GM12878 (cell line): ENCODE measurements at regions not wholly inside any gene's neighbourhood (a gene's known extent, or its start where the extent isn't known, plus 50 kb on each side); places are given as distances from the start of the nearest gene placed in this dataset.

ENCODE experiments used
- ATAC-seq: fragments of 200-7000 bp; cut with Tn5 transposase; 3 replicates; pipeline ENCODE4 v1.9.1; 2020; ENCODE audit warnings: mild to moderate bottlenecking, moderate library complexity
- BruUV-seq: library from RNA; stranded (reverse); fragments of 400-500 nt; replicated peaks from 2 replicates; lab custom pipeline; 2021; lab: Mats Ljungman, UMichigan
- CTCF ChIA-PET: fragments of 300-600 bp; sonication (Branson Sonifier 250); formaldehyde crosslinking; extraction: SDS; loops from one replicate; lab custom pipeline; 2021; ENCODE audit warnings: inconsistent platforms; lab: Yijun Ruan, JAX
- POLR2A ChIA-PET: fragments of 350-600 bp; formaldehyde crosslinking; extraction: SDS; loops from one replicate; lab custom pipeline; 2021; ENCODE audit warnings: inconsistent platforms; lab: Charles Lee
- RAD21 ChIA-PET: fragments of 300-600 bp; sonication (Branson Sonifier 250); formaldehyde crosslinking; loops from one replicate; lab custom pipeline; 2023; ENCODE audit warnings: antibody characterized with exemption; ENCODE audit not compliant: unreplicated experiment; lab: Charles Lee
- SMC1A ChIA-PET: fragments of 300-600 bp; sonication (Branson Sonifier 250); formaldehyde crosslinking; loops from one replicate; lab custom pipeline; 2023; ENCODE audit not compliant: unreplicated experiment, uncharacterized antibody; lab: Charles Lee
- DNase-seq: peaks from one replicate; pipeline ENCODE4 v3.0.0-alpha.2; 2011; ENCODE audit warnings: low read depth, low spot score
- FAIRE-seq: peaks from 3 replicates; lab custom pipeline; 2011; peaks lifted over from hg19 to GRCh38; lab: Jason Lieb, UNC
- H2AFZ ChIP-seq: 2 replicates; pipeline ENCODE4 v1.6.0; 2011; ENCODE audit warnings: low read depth, low read length, control low read depth; ENCODE audit not compliant: control insufficient read depth
- H3K27ac ChIP-seq: 2 replicates; pipeline ENCODE4 v1.5.1; 2011; ENCODE audit warnings: control low read depth; ENCODE audit not compliant: control insufficient read depth, insufficient read depth
- H3K27me3 ChIP-seq, 2 experiments: replicated peaks in 1 of 2; 2 replicates each; pipeline versions ENCODE4 v1.6.0 to v1.6.1; 2011; ENCODE audit warnings: low read length in 1 of 2; ENCODE audit not compliant: control insufficient read depth in 2 of 2, insufficient read depth in 2 of 2
- H3K36me3 ChIP-seq, 2 experiments: 2 replicates each; pipeline ENCODE4 v1.5.1; 2011; ENCODE audit warnings: low read length in 1 of 2; ENCODE audit not compliant: control insufficient read depth in 2 of 2, insufficient read depth in 2 of 2
- H3K4me1 ChIP-seq: 2 replicates; pipeline ENCODE4 v1.6.1; 2011; ENCODE audit warnings: mild to moderate bottlenecking, low read length, moderate library complexity, mixed read lengths; ENCODE audit not compliant: control insufficient read depth, insufficient read depth
- H3K4me2 ChIP-seq: 2 replicates; pipeline ENCODE4 v1.6.0; 2011; ENCODE audit warnings: control low read depth; ENCODE audit not compliant: control insufficient read depth, insufficient read depth
- H3K4me3 ChIP-seq: fragments of 200-600 bp; sonication (generic); 2 replicates; pipeline ENCODE4 v1.5.1; 2016
- H3K79me2 ChIP-seq: 2 replicates; pipeline ENCODE4 v1.6.0; 2011; ENCODE audit warnings: low read length; ENCODE audit not compliant: control insufficient read depth, insufficient read depth
- H3K9ac ChIP-seq: 2 replicates; pipeline ENCODE4 v1.8.0; 2011; ENCODE audit warnings: low read length, control low read depth, mixed read lengths; ENCODE audit not compliant: control insufficient read depth, insufficient read depth
- H3K9me3 ChIP-seq: replicated peaks from 3 replicates; pipeline ENCODE4 v1.5.1; 2011; ENCODE audit warnings: mild to moderate bottlenecking, low read length; ENCODE audit not compliant: control insufficient read depth, insufficient read depth
- H4K20me1 ChIP-seq: 2 replicates; pipeline ENCODE4 v1.6.0; 2011; ENCODE audit not compliant: control insufficient read depth, insufficient read depth
- ASH2L ChIP-seq: fragments of 300-600, 200-600 bp; sonication (generic); IDR thresholded peaks from 2 replicates; pipeline ENCODE4 v1.6.1; 2017; ENCODE audit warnings: low read depth, mild to moderate bottlenecking, borderline replicate concordance
- BRCA1 ChIP-seq: IDR thresholded peaks from 2 replicates; pipeline ENCODE4 v1.6.1; 2011; ENCODE audit warnings: low read depth, low read length, improper control_type of control experiment
- CREB1 ChIP-seq: IDR thresholded peaks from 2 replicates; pipeline ENCODE4 v1.6.1; 2012; ENCODE audit warnings: low read depth, mild to moderate bottlenecking, inconsistent platforms
- DPF2 ChIP-seq: fragments of 450-650 bp; IDR thresholded peaks from 2 replicates; pipeline ENCODE4 v1.6.1; 2017; ENCODE audit warnings: mild to moderate bottlenecking
- E2F8 ChIP-seq: fragments of 450-650 bp; IDR thresholded peaks from 2 replicates; pipeline ENCODE4 v1.6.1; 2018; ENCODE audit warnings: mild to moderate bottlenecking, low read depth, moderate library complexity; ENCODE audit not compliant: partially characterized antibody
- HSF1 ChIP-seq: fragments of 150-350 bp; IDR thresholded peaks from 2 replicates; pipeline ENCODE4 v1.6.1; 2014; ENCODE audit warnings: mild to moderate bottlenecking, low read depth, low read length
- MEF2A ChIP-seq: IDR thresholded peaks from 2 replicates; pipeline ENCODE4 v1.6.1; 2011; ENCODE audit warnings: low read depth, mild to moderate bottlenecking, low read length, moderate library complexity; ENCODE audit not compliant: insufficient read depth
- NKRF ChIP-seq: fragments of 450-650 bp; conservative IDR thresholded peaks from 2 replicates; pipeline ENCODE4 v1.6.1; 2017; ENCODE audit warnings: mild to moderate bottlenecking, moderate library complexity
- RUNX3 ChIP-seq: IDR thresholded peaks from 2 replicates; pipeline ENCODE4 v1.6.1; 2012; ENCODE audit warnings: low read length, inconsistent platforms
- SIX5 ChIP-seq: IDR thresholded peaks from 2 replicates; pipeline ENCODE4 v1.6.1; 2011; ENCODE audit warnings: mild to moderate bottlenecking, low read depth, low read length, moderate library complexity; ENCODE audit not compliant: severe bottlenecking
- ZNF207 ChIP-seq: fragments of 450-650 bp; IDR thresholded peaks from 2 replicates; pipeline ENCODE4 v1.6.1; 2014; ENCODE audit warnings: antibody characterized with exemption, mild to moderate bottlenecking, borderline replicate concordance
- ZNF622 ChIP-seq: fragments of 450-650 bp; IDR thresholded peaks from 2 replicates; pipeline ENCODE4 v1.6.1; 2017; ENCODE audit warnings: mild to moderate bottlenecking, inconsistent platforms
- WGBS: methylation state at CpG from one replicate; pipeline ENCODE4 v1.1.6; 2016; ENCODE audit warnings: low lambda C conversion rate; ENCODE audit not compliant: insufficient replicate concordance, insufficient coverage; ENCODE audit errors: missing lambda C conversion rate; 5-methylcytosine and 5-hydroxymethylcytosine counted together
- in situ Hi-C: fragments of 300-500 bp; cut with MboI; formaldehyde crosslinking; loops from 9 replicates; pipeline ENCODE4 v1.14.3; 2018; ENCODE audit warnings: mixed read lengths
- intact Hi-C: fragments of 100-400 bp; cut with micrococcal nuclease; formaldehyde crosslinking; loops from one replicate; pipeline ENCODE4 v1.14.2; 2022; ENCODE audit not compliant: unreplicated experiment

GRCh38 chr7:156131881-156132280, 319.6 kb upstream of the SHH start:
- intact Hi-C loops (no loop called here), in situ Hi-C loops (no loop called here)
- peaks cover 0 to 2% of the 10 kb centered on the region in 2 experiments; a peak in 1 of 4 replicates for H3K27me3 ChIP-seq
- SMC1A ChIA-PET = no interaction called here
- no peak for TF ChIP-seq NKRF
- no peak for TF ChIP-seq ZNF207
- TF ChIP-seq HSF1 = no peak
- no peak for TF ChIP-seq BRCA1
- TF ChIP-seq E2F8 = no peak
- TF ChIP-seq ZNF622 = no peak
- TF ChIP-seq DPF2 = no peak
- TF ChIP-seq RUNX3 = no peak
- TF ChIP-seq SIX5 = no peak
- no peak for TF ChIP-seq MEF2A
- TF ChIP-seq CREB1 = no peak
- TF ChIP-seq ASH2L = no peak
- H4K20me1 ChIP-seq = no peaks in the 10 kb centered on the region
- POLR2A ChIA-PET = no interaction called here
- CTCF ChIA-PET = interaction anchor here (1.1 kb wide), 1 partner anchor 15 kb away, joined by 3 read pairs; no protein-coding TSS in a partner anchor
- FAIRE-seq (no peak), ATAC-seq (no peak), DNase-seq (no peak)
- no peaks in the 10 kb centered on the region for H3K9me3 ChIP-seq
- no peak overlapping the region for H2AFZ ChIP-seq
- no peak overlapping the region for H3K4me2 ChIP-seq
- no peaks in the 10 kb centered on the region for H3K4me1 ChIP-seq
- no peaks in the 10 kb centered on the region for H3K79me2 ChIP-seq
- no peak overlapping the region for H3K4me3 ChIP-seq
- no peaks in the 10 kb centered on the region for H3K36me3 ChIP-seq
- no peak overlapping the region for H3K27ac ChIP-seq
- 10% methylated on average over 2 of the region's 2 CpGs for WGBS
- BruUV-seq = no TSS peak
- no peak overlapping the region for H3K9ac ChIP-seq
- RAD21 ChIA-PET = no interaction called here
